GM13976 (cell line): ENCODE measurements at regions not wholly inside any gene's neighbourhood (a gene's known extent, or its start where the extent isn't known, plus 50 kb on each side); places are given as distances from the start of the nearest gene placed in this dataset.

Experiments used
- DNase-seq: peaks from one replicate; pipeline ENCODE4 v3.0.0; 2012; ENCODE audit warnings: low spot score
- in situ Hi-C: fragments of 300-500 bp; cut with MboI; formaldehyde crosslinking; loops from one replicate; pipeline ENCODE4 v1.12.0; 2022; ENCODE audit warnings: low sequenced_read_pairs, mixed read lengths, inconsistent platforms; ENCODE audit not compliant: unreplicated experiment
- TF ChIP-seq, protein P1 (sequence below): IDR thresholded peaks from 2 replicates; pipeline ENCODE4 v1.5.1; 2012; ENCODE audit warnings: borderline replicate concordance, mild to moderate bottlenecking; ENCODE audit not compliant: insufficient read depth; ENCODE audit errors: extremely low read depth, missing control alignments, control extremely low read depth

- DNase-seq = no peak
- TF ChIP-seq, protein P1, sequence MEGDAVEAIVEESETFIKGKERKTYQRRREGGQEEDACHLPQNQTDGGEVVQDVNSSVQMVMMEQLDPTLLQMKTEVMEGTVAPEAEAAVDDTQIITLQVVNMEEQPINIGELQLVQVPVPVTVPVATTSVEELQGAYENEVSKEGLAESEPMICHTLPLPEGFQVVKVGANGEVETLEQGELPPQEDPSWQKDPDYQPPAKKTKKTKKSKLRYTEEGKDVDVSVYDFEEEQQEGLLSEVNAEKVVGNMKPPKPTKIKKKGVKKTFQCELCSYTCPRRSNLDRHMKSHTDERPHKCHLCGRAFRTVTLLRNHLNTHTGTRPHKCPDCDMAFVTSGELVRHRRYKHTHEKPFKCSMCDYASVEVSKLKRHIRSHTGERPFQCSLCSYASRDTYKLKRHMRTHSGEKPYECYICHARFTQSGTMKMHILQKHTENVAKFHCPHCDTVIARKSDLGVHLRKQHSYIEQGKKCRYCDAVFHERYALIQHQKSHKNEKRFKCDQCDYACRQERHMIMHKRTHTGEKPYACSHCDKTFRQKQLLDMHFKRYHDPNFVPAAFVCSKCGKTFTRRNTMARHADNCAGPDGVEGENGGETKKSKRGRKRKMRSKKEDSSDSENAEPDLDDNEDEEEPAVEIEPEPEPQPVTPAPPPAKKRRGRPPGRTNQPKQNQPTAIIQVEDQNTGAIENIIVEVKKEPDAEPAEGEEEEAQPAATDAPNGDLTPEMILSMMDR = no peak
- in situ Hi-C loops = no loop called here
These were observed 217.6 kb upstream of the ZFP42 start for GRCh38 chr4:187777954-187778353.

- no peak for DNase-seq
These were observed 215.5 kb upstream of the ZFP42 start for GRCh38 chr4:187780070-187780469.

DNA sequence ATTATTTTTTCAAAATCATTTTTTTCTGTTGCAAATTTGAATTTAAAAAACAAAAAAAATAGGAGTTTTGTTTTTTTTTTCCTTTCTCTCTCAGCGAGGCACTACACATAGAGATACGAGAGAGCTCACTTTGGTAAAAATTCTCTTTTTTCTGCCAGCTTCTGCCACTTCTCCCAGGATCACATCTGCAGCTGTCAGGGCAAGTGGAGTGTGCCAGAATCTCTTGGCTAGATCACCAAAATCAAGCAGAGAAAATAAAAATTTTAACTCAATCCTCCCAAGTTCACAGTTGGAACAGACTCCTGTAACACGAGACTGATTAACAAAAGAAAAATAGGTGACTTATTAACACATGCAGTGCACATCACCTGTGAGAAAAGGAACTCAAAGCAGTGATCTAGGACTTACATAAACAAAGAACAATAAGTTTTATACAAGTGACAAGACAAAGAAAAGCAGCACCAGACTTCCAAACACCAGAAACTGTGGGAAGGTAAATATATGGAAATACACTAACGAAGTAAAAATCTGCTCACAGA, 213.2 kb upstream of the ZFP42 start:
- TF ChIP-seq, protein P1 = no peak
- DNase-seq = no peak
- in situ Hi-C loops = no loop called here

More at GRCh38 chr4:187780070-187780469, 215.5 kb upstream of the ZFP42 start:
- in situ Hi-C loops = no loop called here
- TF ChIP-seq, protein P1 = no peak

- TF ChIP-seq, protein P1 = no peak
- no peak for DNase-seq
- in situ Hi-C loops = no loop called here
These were observed 209.4 kb upstream of the ZFP42 start for GRCh38 chr4:187786190-187786589.

- TF ChIP-seq, protein P1 = no peak
- in situ Hi-C loops = no loop called here
These were observed 206.5 kb upstream of the ZFP42 start for GRCh38 chr4:187789078-187789477.

GRCh38 chr4:187795737-187796136, 199.8 kb upstream of the ZFP42 start:
- in situ Hi-C loops = no loop called here
- no peak for DNase-seq
- TF ChIP-seq, protein P1 = no peak

More at GRCh38 chr4:187789078-187789477, 206.5 kb upstream of the ZFP42 start:
- no peak for DNase-seq
